ENCODE measurements at regions not wholly inside any gene's neighbourhood (a gene's known extent, or its start where the extent isn't known, plus 50 kb on each side); places are given as distances from the start of the nearest gene placed in this dataset.

DNA sequence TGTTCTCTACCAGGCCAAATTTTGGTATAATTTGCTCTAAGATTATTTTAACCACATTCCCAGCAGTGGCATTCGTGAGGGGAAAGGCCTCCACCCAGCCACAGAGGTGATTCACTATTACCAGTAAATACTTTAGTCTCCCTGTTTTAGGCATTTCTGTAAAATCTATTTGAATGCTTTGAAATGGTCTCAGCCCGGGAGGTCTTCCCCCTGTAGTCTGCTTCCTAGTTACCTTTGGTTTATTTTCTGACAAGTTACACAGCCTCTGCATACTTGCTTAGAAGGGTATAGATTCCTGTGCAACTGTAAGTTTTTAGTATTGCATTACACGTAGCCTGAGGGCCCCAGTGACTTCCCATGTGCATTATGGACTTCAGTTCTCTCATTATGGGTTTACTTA, 248.7 kb downstream of the C6orf118 start:
- TF ChIP-seq CTCF (IDR thresholded peaks at IDR 0.05; ENCODE audit: poor library complexity) = no peak
- TF ChIP-seq EZH2 (IDR thresholded peaks at IDR 0.05; ENCODE audit: borderline replicate concordance) = no peak
- TF ChIP-seq EZH2phosphoT487 (IDR thresholded peaks at IDR 0.05; ENCODE audit: low read depth, severe bottlenecking, unreplicated experiment) = no peak
